GM12892 (cell line): ENCODE measurements at regions not wholly inside any gene's neighbourhood (a gene's known extent, or its start where the extent isn't known, plus 50 kb on each side); places are given as distances from the start of the nearest gene placed in this dataset.

Source experiments
- DNase-seq: peaks from one replicate; pipeline ENCODE4 v3.0.0; 2011; ENCODE audit not compliant: insufficient read length
- FAIRE-seq: peaks from 2 replicates; lab custom pipeline; 2011; peaks lifted over from hg19 to GRCh38; lab: Jason Lieb, UNC
- POLR2A ChIP-seq: IDR thresholded peaks from 2 replicates; pipeline ENCODE4 v1.6.1; 2011; ENCODE audit warnings: low read depth, low read length, control low read depth
- POLR2AphosphoS5 ChIP-seq: IDR thresholded peaks from 2 replicates; pipeline ENCODE4 v1.6.1; 2011; ENCODE audit warnings: low read depth, low read length, control low read depth
- TAF1 ChIP-seq: IDR thresholded peaks from 2 replicates; pipeline ENCODE4 v1.6.1; 2011; ENCODE audit warnings: low read depth, mild to moderate bottlenecking, control low read depth, low read length, borderline replicate concordance

GRCh38 chr14:29161593-29161992 is 395.0 kb downstream of the FOXG1 start:
- DNase-seq (no peak), FAIRE-seq (no peak)
- TF ChIP-seq POLR2A (no peak), POLR2AphosphoS5 (no peak), TAF1 (no peak)

- DNase-seq (no peak), FAIRE-seq (no peak)
- no peak for TF ChIP-seq TAF1
Measured at GRCh38 chr14:29163109-29163508, 396.5 kb downstream of the FOXG1 start.

GRCh38 chr14:29165431-29165830 is 398.8 kb downstream of the FOXG1 start:
- no peak for DNase-seq
- TF ChIP-seq TAF1 (no peak), POLR2AphosphoS5 (no peak), POLR2A (no peak)
- FAIRE-seq: no peak

GRCh38 chr14:29166507-29166906 is 399.9 kb downstream of the FOXG1 start:
- DNase-seq (no peak), FAIRE-seq (no peak)
- TF ChIP-seq POLR2AphosphoS5 (no peak), TAF1 (no peak), POLR2A (no peak)

GRCh38 chr14:29168149-29168548 is 401.6 kb downstream of the FOXG1 start:
- FAIRE-seq (no peak), DNase-seq (no peak)
- no peak for TF ChIP-seq POLR2A
- TF ChIP-seq POLR2AphosphoS5: no peak
- no peak for TF ChIP-seq TAF1

GRCh38 chr14:29169408-29169807 is 402.8 kb downstream of the FOXG1 start:
- no peak for FAIRE-seq
- TF ChIP-seq POLR2AphosphoS5 (no peak), POLR2A (no peak), TAF1 (no peak)
- DNase-seq: no peak

GRCh38 chr14:29175706-29176105 is 409.1 kb downstream of the FOXG1 start:
- no peak for TF ChIP-seq POLR2A
- TF ChIP-seq TAF1: no peak
- no peak for TF ChIP-seq POLR2AphosphoS5
- DNase-seq (no peak), FAIRE-seq (no peak)

GRCh38 chr14:29176876-29177275 is 410.3 kb downstream of the FOXG1 start:
- TF ChIP-seq POLR2AphosphoS5: no peak
- TF ChIP-seq TAF1: no peak
- no peak for TF ChIP-seq POLR2A
- FAIRE-seq (no peak), DNase-seq (no peak)

- TF ChIP-seq POLR2AphosphoS5: no peak
- TF ChIP-seq TAF1: no peak
- FAIRE-seq: no peak
Measured at GRCh38 chr14:29178971-29179370, 412.4 kb downstream of the FOXG1 start.

GRCh38 chr14:29191092-29191491 is 424.5 kb downstream of the FOXG1 start:
- FAIRE-seq: no peak
- TF ChIP-seq POLR2AphosphoS5 (no peak), TAF1 (no peak), POLR2A (no peak)
- no peak for DNase-seq

More at GRCh38 chr14:29178971-29179370, 412.4 kb downstream of the FOXG1 start:
- DNase-seq: no peak

- DNase-seq: no peak
- FAIRE-seq: no peak
- TF ChIP-seq POLR2A: no peak
- no peak for TF ChIP-seq TAF1
- TF ChIP-seq POLR2AphosphoS5: no peak
Measured at GRCh38 chr14:29197557-29197956, 431.0 kb downstream of the FOXG1 start.

- DNase-seq: no peak
- no peak for FAIRE-seq
- TF ChIP-seq POLR2A (no peak), POLR2AphosphoS5 (no peak), TAF1 (no peak)
Measured at GRCh38 chr14:29205658-29206057, 439.1 kb downstream of the FOXG1 start.

GRCh38 chr14:29215853-29216252 is 449.3 kb downstream of the FOXG1 start:
- DNase-seq (no peak), FAIRE-seq (no peak)
- TF ChIP-seq TAF1 (no peak), POLR2AphosphoS5 (no peak)
